ENCODE measurements at regions not wholly inside any gene's neighbourhood (a gene's known extent, or its start where the extent isn't known, plus 50 kb on each side); places are given as distances from the start of the nearest gene placed in this dataset.

DNA sequence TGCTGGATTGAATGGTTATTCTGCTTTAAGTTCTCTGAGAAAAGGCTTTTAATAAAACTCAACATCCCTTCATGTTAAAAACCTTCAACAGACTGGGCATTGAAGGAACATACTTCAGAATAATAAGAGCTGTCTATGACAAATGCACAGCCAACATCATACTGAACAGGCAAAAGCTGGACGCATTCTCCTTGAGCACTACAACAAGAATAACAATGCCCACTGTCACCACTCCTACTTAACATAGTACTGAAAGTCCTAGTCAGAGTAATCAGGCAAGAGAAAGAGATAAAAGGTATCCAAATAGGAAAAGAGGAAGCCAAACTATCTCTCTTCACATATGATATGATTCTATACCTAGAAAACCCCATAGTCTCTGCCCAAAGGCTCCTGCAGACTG, 641.4 kb downstream of the IRS1 start:
- in situ Hi-C loops (cut with HindIII; ENCODE audit: extremely low pct_ligation_motif_present, low pct_unique_long_range_greater_than_20kb) (no loop called here), intact Hi-C loops (cut with micrococcal nuclease; ENCODE audit: unreplicated experiment) (loop anchor here (2.0 to 5.0 kb wide), 2 partner anchors 39 to 574 kb away; no protein-coding TSS in a partner anchor)
- ChIA-PET POLR2A (no interaction called here), CTCF (ENCODE audit: low intra/inter-chr PET ratio, low total read pairs) (no interaction called here)
- Histone ChIP-seq H4K20me1 (ENCODE audit: insufficient read depth, low read length) (no peaks in the 10 kb centered on the region), H2AFZ (ENCODE audit: low read length) (peak overlapping the region; percentile 6), H3K9ac (ENCODE audit: insufficient read depth, low read depth, low read length) (no peak overlapping the region), H3K79me2 (ENCODE audit: insufficient read depth, low read length) (no peaks in the 10 kb centered on the region), H3K9me3 (ENCODE audit: low read length) (no peaks in the 10 kb centered on the region), H3K36me3 (replicated peaks in 1 of 2; ENCODE audit: control insufficient read depth in 1 of 2, insufficient read depth in 2 of 2, low read length in 2 of 2) (no peaks in the 10 kb centered on the region), H3K4me2 (ENCODE audit: low read depth, low read length) (no peak overlapping the region), H3K27ac (ENCODE audit: extremely low read length, insufficient read depth, low read length) (peak overlapping the region; percentile 97), H3K4me1 (ENCODE audit: insufficient read depth, low read length) (peaks cover 87% of the 10 kb centered on the region), H3K27me3 (ENCODE audit: control insufficient read depth in 1 of 2, insufficient read depth in 2 of 2, low read length in 2 of 2) (no peaks in the 10 kb centered on the region; a peak in 1 of 5 replicates), H3K4me3 (replicated peaks in 1 of 3; ENCODE audit: insufficient read depth in 1 of 3, low read depth in 2 of 3, low read length in 3 of 3) (no peak overlapping the region)
- ATAC-seq = no peak
- no peak for DNase-seq (ENCODE audit: low spot score)
- WGBS (ENCODE audit: low lambda C conversion rate) = 100% methylated on average over 1 of the region's 1 CpG
- no TSS peak for BruUV-seq (replicated peaks)
- no peak for FAIRE-seq
- TF ChIP-seq ZNF777 (CRISPR knock-in tag; IDR thresholded peaks at IDR 0.05) (no peak), ZNF331 (CRISPR knock-in tag; IDR thresholded peaks at IDR 0.05) (no peak), SIX4 (CRISPR knock-in tag; IDR thresholded peaks at IDR 0.05) (no peak), EHMT2 (IDR thresholded peaks at IDR 0.05; ENCODE audit: borderline replicate concordance, low read depth, low read length) (no peak), RBM22 (optimal IDR thresholded peaks at IDR 0.05; ENCODE audit: low read length) (no peak), ZNF232 (CRISPR knock-in tag; IDR thresholded peaks at IDR 0.05; ENCODE audit: borderline replicate concordance) (no peak), ZFP36L1 (CRISPR knock-in tag; IDR thresholded peaks at IDR 0.05) (no peak), ZKSCAN8 (CRISPR knock-in tag; IDR thresholded peaks at IDR 0.05; ENCODE audit: borderline replicate concordance) (no peak), KDM6A (CRISPR knock-in tag; IDR thresholded peaks at IDR 0.05; ENCODE audit: low read depth) (no peak), ZFP82 (CRISPR knock-in tag; IDR thresholded peaks at IDR 0.05; ENCODE audit: borderline replicate concordance) (no peak), ERF (CRISPR knock-in tag; IDR thresholded peaks at IDR 0.05) (no peak)
- TF ChIP-seq, protein P1, sequence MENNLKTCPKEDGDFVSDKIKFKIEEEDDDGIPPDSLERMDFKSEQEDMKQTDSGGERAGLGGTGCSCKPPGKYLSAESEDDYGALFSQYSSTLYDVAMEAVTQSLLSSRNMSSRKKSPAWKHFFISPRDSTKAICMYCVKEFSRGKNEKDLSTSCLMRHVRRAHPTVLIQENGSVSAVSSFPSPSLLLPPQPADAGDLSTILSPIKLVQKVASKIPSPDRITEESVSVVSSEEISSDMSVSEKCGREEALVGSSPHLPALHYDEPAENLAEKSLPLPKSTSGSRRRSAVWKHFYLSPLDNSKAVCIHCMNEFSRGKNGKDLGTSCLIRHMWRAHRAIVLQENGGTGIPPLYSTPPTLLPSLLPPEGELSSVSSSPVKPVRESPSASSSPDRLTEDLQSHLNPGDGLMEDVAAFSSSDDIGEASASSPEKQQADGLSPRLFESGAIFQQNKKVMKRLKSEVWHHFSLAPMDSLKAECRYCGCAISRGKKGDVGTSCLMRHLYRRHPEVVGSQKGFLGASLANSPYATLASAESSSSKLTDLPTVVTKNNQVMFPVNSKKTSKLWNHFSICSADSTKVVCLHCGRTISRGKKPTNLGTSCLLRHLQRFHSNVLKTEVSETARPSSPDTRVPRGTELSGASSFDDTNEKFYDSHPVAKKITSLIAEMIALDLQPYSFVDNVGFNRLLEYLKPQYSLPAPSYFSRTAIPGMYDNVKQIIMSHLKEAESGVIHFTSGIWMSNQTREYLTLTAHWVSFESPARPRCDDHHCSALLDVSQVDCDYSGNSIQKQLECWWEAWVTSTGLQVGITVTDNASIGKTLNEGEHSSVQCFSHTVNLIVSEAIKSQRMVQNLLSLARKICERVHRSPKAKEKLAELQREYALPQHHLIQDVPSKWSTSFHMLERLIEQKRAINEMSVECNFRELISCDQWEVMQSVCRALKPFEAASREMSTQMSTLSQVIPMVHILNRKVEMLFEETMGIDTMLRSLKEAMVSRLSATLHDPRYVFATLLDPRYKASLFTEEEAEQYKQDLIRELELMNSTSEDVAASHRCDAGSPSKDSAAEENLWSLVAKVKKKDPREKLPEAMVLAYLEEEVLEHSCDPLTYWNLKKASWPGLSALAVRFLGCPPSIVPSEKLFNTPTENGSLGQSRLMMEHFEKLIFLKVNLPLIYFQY (CRISPR knock-in tag; IDR thresholded peaks at IDR 0.05; ENCODE audit: borderline replicate concordance) = no peak
- TF ChIP-seq, protein P2, sequence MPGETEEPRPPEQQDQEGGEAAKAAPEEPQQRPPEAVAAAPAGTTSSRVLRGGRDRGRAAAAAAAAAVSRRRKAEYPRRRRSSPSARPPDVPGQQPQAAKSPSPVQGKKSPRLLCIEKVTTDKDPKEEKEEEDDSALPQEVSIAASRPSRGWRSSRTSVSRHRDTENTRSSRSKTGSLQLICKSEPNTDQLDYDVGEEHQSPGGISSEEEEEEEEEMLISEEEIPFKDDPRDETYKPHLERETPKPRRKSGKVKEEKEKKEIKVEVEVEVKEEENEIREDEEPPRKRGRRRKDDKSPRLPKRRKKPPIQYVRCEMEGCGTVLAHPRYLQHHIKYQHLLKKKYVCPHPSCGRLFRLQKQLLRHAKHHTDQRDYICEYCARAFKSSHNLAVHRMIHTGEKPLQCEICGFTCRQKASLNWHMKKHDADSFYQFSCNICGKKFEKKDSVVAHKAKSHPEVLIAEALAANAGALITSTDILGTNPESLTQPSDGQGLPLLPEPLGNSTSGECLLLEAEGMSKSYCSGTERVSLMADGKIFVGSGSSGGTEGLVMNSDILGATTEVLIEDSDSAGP (CRISPR knock-in tag; IDR thresholded peaks at IDR 0.05; ENCODE audit: borderline replicate concordance) = no peak
